NCI-H748 treated with DMSO at 0.1 percent for 48 hours (cell line): ENCODE measurements at regions not wholly inside any gene's neighbourhood (a gene's known extent, or its start where the extent isn't known, plus 50 kb on each side); places are given as distances from the start of the nearest gene placed in this dataset.

Experiments
- DNase-seq: peaks from one replicate; lab custom pipeline; 2025; lab: John Stamatoyannopoulos, UW

DNA sequence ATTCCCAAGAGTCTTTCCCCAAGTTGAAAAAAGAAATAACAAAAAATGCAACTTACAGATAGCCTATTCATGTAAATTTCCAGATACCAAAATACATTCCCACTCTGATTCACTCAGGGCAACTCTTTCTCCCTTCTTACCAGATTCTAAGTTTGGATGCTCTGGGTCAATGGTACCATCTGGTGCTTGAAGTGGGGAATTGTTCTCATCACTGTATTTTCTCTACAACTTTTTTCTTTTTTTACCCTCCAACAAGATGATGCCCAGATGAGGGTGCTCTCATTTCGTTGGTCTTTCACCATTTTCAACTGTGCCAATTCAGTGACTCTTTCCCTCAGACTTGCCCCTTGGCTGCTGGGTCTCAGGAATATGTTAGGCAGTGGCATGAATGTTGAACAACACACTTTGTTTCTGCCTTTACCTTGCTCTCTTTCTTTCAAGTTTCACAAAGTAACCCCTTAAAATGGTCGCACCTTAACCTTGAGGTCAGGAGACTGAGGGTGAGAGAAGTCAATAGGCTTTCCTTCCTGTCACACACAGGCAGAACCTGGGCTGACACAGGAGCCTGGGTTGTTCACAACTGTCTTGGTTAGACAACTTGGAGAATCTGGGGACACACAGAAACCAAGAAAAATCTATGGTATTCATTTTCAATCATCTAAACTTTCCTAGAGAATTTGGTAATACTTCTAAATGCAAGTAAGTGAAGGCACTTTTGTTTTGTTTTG lies 330.7 kb upstream of the SLCO3A1 start:
- no peak for DNase-seq

DNA sequence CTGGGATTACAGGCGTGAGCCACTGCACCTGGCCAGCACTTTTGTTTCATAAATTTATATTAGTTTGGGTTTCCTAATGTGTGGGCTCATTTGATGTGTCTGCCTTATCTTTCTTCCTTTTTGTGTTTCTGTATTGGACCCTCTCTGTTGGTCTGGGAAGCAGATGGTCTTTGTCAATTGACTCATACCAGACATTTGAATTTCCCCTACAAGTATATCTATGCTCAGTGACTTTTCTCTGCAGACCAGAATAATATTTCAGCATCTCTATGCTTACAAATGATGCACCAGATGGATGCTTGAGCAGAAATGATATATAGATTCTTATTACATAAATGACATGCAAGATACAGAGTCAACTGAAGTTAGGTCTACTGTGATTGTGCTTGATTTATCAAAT lies 329.9 kb upstream of the SLCO3A1 start:
- no peak for DNase-seq

DNA sequence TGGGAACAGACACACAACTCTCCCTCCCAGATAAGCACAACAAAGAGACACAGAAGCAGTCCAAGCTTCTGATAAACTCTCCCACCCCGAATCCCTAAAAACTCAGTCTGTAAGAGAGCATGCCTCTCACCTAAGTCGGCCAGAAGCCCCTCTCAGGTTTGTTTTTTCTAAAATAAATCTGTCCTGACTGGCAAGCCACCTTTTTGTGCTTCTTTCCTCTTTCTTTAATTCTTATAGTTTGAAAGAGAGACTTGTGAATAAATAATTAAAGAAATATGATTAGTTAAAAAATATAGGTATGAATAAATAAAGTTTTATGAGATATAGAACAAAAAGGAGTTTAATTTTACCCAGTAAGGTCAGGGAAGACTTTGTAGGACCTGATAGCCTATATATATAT lies 329.0 kb upstream of the SLCO3A1 start:
- no peak for DNase-seq

DNA sequence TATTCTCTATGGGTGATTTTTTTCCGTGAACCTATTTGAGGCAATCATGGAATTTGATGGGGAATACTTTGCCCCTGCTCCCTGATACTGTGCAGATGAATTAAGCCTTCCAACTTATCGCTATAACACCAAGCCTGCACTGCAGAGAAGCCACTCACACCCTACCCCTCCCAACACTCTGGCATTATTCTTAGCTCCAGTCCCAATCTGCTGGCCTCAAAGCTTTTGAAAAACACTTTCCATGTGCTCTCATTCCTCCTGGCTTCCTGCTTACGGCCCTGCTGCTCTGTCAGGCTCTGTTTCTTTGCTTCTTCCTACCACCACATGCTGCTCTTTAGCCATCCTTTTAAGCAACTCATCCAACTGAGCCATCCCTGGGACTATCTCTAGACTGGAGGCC lies 327.8 kb upstream of the SLCO3A1 start:
- no peak for DNase-seq

DNA sequence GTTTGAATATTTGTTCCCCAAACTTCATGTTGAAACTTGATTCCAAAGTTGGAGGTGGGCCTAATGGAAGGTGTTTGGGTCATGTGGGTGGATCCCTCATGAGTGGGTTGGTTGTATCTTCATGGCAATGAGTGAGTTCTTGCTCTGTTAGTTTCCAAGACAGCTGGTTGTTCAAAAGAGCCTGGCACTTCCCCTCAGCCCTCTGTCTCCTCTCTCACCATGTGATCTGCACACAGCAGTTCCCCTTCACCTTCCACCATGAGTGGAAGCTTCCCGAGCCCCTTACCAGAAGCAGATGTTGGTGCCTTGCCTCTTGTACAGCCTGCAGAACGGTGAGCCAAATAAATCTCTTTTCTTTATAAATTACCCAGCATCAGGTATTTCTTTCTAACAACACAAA lies 327.1 kb upstream of the SLCO3A1 start:
- DNase-seq: no peak

DNA sequence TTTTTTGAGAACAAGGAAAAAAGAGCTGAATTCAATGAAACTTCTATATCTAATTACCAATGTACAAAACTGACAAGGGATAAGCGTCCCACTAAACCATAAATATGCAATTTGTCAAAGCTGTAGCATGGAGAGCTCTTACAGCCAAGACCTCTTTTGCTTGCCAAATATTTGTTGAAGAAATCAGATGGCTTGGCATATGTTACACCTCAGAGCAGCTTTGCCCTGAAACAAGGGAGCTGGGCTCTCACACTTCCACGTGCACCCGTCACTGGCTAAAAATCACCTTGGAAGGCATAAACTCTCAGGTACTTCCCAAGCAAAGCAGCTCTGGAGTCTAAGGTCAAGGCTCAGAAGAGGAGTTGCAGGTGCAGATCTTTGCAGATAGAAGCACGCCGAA lies 324.7 kb upstream of the SLCO3A1 start:
- DNase-seq: no peak

DNA sequence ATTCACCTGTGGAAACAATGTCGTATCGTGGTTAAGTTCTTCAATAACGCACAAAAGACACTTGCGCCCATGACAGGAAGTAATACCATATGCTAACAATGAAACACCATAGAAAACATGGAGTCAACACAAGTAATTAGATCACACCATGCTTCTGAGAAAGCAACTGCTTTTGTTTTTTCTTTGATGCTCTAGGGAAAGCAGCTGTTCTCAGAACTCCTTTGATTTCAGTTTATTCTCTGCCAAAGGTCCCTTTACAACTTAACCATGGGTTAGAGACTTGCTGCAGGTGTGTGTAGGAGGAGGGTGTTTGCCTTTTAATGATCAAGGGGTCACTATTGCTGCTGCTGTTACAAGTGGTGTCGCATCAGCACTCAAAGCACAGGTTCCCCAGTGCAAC lies 324.0 kb upstream of the SLCO3A1 start:
- DNase-seq: no peak

DNA sequence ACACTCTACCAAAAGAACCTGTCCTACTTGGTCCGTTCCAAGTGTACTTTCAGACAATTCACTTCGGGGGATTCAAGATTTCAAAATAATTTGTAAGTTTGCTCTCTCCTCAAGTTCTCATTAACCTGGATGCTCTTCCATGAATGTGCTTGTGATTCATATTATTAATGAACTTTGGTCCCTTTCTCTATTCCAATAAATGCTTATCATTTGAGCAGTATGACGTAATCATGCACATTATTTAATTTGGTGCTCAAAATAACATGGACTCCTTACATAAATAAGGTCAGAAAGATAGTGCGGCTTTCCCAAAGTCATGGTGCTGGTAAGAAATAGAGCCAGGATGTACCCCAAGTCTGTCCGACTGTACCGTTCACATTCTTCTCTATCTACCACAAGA lies 323.2 kb upstream of the SLCO3A1 start:
- DNase-seq: no peak

DNA sequence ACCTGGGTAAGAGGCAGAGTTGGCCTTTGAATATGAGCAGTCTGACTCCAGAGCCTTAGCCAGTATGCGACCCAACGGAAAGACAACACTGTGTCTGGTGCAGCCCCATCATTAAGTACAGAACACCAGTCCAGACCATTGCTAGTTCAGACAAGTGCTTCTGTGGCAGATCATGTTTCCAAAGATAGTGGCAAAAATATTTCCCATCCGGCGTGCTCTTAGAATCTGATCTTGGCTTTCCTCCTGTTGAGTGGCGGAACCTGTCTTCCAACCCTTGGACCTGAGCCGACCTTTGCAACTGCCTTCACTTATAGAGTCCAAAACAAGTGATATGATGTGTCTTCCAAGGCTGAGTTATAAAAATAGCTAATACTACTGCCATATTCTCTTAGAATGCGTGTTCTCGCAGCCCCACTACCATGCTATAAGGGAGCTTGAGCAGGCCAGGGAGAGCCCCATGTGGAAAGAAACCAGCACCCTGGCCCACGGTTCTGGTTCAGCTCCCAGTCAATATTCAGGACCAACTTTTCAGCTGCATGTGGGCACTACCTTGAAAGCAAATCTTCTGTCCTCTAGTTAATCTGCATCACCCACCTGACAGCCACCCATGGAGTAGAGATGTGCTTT lies 322.4 kb upstream of the SLCO3A1 start:
- DNase-seq: no peak

DNA sequence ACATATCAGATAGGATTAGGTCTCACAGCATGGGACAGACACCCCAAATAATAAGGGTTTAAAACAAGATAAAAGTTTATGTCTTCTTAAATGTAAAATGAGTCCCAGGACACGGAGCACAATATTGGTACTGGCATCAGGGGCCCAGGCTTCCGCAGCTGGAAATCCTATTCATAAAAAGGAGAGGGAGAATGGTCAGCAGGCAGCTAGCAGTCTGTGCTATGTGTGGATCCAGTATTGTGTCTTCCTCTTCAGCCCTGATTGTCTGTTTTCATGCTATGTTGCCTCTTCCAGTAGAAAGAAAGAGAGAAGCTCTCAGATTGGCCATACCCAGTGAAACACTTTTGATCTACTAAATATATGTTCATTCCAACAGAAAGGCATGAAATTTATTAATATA lies 319.3 kb upstream of the SLCO3A1 start:
- DNase-seq: no peak

DNA sequence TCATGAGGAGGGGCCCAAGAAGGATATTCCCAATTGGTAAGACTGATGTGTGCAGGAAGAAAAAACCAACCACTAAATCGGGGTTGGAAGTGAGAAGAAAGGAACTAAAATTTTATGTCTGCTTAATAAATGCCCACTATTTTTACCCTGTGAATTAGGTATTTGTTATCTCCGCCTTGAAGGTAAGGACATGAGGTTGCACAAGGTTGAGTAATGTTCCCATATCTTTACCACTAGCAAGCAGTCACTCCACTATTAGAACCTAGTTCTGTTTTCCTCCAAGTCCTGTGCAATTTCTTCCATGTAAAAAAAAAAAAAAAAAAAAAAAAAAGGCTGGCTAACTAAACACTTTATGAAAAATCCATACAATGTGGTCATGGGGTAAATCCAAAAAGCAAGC lies 318.5 kb upstream of the SLCO3A1 start:
- no peak for DNase-seq

DNA sequence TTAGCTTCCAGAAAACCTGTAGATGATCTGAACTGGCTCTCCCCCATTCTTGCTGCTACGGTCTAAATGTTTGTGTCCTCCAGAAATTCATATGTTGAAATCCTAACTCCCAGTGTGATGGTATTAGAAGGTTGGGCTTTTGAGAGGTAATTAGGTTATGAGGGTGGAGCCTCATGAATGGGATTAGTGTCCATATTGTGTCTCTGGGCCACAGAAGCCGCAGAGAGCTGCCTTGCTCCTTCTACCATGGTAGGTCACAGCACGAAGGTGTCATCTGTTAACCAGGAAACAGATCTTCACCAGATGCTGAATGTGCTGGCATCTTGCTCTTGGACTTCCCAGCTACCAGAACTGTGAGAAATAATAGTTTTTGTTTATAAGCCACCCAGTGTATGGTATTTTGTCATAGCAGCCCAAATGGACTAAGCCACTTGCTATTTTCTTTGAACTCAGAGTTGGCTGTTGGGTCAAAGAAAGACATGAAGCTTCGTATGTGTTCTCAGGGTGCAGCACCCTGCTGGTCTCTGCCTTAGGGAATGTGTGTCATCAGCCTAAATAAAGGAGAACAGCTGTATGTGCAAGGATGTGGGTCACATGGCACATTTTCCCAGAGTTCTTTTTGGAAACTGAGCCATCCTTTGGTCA lies 317.5 kb upstream of the SLCO3A1 start:
- no peak for DNase-seq

DNA sequence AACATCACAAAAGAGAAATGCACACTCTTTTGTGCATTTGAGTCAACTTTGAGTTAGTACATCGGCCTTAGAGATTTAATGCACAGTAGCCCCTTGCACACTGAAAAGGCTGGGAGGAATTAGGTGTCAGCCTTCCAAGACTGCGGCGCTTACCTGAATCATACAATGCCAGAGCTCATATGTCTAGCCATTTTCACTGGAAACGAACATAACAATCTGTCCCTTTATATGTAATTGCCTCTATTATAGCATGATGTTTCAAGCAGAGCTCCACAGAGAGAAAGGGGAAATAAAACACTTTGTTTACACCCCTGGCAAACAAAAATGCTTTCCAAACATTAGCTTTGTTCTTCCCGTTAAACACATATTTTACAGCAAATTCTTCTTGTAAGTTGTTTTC lies 315.7 kb upstream of the SLCO3A1 start:
- peak; percentile 65 for DNase-seq

DNA sequence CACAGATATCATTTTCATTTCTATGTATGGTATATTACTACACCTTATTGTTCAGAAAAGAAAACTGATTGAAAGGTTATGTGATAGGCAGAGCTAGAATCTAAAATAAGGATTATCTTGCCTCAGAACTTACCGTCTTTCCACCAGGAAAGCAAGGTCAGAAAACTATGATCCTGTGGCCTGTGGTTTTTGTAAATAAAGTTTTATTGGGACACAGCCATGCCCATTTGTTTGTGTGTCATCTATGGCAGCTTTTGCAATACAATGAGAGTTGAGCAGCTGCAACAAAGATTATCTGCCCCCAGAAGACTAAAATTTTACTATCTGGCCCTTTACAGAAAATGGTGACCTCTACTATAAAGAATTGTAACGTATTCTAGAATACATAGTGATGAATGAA lies 314.7 kb upstream of the SLCO3A1 start:
- DNase-seq: no peak

DNA sequence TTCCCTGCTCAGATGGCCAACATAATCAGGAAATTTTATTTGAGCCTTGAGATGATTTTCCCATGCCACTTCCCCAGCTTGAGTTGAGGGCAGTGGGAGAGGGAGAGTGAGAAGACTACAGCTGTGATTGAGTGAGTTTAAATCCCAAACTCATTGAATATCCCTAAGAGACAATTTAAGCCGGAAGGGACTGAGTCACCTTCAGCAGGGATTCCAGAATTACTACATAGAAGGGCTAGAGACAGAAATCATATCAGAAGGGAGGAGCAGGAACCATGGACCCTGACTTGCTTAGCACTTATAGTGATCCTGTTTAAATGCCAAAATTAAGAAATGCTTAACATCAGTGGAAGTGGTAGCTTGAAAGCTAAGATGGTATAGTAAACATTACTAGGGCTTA lies 312.2 kb upstream of the SLCO3A1 start:
- DNase-seq: no peak

DNA sequence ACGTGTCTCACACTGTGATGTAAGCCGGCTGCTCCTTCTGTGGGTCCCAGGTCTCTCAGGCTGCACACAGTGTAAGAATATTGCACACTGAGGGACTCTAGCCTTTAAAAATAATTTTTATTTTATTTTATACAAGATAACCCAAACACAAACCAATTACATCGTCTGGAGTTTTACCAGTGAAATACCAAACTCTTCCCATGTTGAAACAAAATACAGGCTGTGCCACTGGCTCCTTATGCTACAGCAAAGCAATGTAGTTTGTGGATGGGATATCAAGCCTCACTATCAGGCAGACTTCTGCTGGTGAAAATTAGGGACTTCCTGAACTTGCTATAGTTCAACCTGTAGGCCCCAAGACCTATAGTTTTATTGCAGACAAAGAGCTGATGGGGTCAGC lies 311.3 kb upstream of the SLCO3A1 start:
- no peak for DNase-seq

DNA sequence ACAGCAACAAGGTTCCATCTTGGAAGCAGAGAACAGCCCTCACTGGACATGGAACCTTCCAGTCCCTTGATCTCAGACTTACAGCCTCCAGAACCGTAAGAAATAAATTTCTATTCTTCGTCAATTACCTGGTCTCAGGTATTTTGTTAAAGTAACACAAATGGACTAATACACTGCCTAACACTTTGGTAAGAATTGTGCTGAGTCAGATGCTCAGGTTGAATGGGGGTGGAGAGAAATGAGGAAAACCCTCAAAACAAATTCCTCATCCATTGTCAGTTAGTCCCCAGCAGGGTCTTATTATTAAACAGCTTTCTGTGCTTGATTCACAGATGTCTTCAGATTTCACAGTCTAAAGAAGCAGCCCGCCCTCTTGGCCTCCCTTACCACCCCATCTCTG lies 306.2 kb upstream of the SLCO3A1 start:
- no peak for DNase-seq

DNA sequence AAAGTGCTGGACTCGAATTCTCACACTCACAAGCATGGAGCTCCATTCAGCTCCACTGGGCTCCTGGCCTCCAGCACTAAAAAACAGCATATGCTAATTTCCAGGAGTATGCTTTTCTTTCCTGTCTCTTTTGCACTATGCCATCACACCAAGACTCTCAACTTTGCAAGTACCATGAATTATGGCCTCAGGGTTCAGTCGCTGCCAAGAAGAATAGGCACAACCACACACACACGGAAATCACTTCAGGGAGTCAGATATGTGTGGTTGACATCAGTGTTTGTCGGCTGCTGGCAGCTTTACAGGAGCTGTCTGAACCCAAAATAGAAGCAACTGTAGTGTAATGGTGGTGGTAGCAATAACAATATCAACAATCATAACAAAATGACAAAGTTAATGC lies 305.0 kb upstream of the SLCO3A1 start:
- DNase-seq: no peak

DNA sequence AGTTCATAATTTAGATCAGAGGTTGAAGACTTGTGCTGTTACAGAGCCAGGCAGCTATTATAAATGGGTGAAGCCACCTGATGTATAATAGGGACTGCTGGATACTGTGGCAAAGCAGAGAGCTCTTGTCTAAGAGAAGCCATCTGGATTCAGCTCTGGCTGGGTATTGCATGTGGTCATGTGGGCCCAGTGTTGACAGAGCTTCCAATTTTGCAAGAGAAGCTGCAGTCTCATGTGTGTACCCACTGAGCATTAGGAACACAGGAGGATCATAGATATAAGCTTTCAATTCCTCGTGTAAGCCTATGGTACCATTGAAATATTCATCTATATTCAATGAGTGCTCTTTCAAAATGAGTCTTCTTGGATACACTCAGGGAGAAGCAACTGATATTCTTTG lies 303.9 kb upstream of the SLCO3A1 start:
- no peak for DNase-seq

DNA sequence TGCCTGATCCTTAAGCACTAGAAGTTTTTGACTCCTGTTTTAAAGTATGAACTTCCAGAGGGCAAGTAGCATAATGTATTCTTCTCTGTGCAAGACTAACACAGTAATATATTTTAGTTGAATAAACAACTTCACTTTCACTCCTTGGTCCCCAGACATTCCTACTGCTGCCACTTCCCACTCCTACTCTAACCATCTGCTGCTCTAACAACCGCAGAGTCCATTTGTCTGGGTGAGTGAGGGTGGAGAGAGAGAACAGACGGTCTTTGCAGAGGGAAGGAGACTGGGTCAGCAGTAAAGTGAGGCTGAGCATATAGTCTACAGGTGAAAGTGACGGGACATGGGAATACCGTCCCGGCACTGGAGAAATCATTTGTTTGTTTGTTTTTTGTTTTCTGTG lies 301.0 kb upstream of the SLCO3A1 start:
- no peak for DNase-seq

DNA sequence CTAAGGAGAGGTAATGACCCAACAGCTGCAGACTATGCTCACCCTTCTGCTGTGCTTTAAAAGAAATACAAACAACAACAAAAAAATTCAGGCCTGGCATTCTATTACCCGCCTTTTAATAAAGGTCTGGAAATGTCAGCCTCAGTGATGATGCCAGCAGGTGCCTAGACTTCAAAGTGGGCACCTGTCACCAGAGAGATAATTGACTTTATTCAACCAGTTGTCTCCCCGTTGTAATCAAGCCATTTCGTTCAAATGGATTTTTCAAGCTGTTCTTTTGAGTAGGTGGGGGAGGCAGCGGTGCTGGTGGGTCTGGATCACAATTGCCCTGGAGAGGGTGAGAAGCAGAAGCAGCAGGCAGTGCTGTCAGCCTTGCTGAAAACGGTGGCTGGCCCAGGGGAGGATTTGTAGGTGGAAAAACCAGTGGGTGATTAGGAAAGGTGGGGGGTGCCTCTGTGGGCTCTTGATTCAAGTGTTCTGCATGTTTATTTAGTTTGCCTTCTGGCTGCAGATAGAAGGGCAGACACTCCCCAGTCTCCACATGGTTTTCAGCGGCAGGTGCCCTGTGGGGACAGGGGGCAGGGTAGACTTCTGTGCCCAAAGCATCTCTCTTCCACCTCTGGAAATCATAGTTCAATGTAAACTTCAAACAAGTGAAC lies 300.2 kb upstream of the SLCO3A1 start:
- peak; percentile 78 for DNase-seq

DNA sequence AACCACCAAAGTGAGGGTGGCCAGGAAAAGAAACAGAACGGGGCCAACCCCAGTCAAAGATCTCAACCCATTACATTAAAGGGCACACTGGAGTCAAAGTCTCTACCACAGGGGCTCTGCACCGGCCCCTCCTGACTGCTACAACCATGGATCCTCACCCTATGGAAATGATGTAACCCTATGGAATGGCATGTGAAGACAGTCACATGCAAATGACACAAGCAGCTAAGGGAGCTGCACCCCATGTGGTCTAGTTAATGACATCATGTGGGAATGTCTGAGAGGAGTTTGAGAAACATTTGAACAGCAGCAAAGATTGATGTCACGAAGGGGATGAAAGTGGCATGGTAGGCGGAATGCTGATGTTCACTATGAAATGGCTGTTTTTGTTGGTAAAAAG lies 298.2 kb upstream of the SLCO3A1 start:
- no peak for DNase-seq

DNA sequence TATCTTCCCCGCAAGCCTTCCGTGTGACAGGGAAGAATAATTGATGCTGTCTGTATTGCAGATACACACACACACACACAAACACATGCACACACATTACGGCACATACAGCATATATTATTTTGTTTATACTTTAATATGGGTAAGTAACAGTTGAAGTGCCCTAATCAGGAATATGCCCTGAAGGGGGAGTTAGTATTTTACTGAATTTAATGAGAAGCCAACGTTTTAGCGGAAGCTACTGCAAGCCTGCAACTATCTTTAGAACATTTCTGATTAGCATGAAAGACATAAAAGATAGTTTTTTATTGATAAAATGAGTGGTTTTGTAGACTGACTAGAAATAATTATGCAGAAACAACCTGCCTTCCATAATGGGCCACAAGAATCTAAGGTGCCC lies 296.6 kb upstream of the SLCO3A1 start:
- no peak for DNase-seq
